CMK (cell line): ENCODE measurements at regions not wholly inside any gene's neighbourhood (a gene's known extent, or its start where the extent isn't known, plus 50 kb on each side); places are given as distances from the start of the nearest gene placed in this dataset.
"Not testable (repeated sequence)": the region's sequence is repeated elsewhere in the genome, so short reads cannot be mapped to it uniquely, and the experiment has no call there.

Experiments
- DNase-seq: peaks from one replicate; pipeline ENCODE4 v3.0.0-alpha.2; 2010; ENCODE audit warnings: low read depth

DNA sequence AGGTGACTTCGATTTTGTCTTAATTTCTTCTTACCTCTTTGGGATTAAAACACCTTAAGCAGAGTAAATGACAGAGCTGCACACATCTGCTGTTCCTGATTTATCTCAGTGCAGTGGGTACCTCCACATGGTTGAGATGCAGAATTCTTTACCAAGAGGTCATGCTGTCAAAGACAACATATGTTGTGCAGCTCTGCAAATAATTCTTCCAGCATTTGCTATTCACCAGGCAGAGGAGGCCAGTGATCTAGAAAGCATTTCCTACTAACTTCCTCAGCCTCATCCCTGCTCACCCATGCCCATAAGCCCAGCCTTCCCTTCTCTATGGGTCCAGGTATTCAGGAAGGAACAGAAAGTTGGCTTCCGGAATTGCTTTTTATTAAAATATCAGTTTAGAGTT is 109.3 kb downstream of the THBS2 start:
- no peak for DNase-seq

DNA sequence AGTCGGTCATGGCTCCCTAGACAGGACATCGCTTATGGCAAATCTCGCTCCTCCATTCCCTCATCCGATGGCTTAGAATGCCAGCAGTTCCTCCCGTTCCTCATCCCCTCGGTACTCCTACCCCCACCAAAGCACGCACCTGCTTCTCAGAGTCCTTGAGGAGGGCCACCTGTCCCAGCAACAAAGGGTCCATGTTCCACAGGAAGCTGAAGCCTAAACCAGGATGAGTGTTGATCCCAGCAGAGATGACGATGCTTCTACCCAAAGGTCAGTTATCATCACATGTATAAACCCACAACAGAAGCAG is 111.2 kb downstream of the THBS2 start:
- no peak for DNase-seq

DNA sequence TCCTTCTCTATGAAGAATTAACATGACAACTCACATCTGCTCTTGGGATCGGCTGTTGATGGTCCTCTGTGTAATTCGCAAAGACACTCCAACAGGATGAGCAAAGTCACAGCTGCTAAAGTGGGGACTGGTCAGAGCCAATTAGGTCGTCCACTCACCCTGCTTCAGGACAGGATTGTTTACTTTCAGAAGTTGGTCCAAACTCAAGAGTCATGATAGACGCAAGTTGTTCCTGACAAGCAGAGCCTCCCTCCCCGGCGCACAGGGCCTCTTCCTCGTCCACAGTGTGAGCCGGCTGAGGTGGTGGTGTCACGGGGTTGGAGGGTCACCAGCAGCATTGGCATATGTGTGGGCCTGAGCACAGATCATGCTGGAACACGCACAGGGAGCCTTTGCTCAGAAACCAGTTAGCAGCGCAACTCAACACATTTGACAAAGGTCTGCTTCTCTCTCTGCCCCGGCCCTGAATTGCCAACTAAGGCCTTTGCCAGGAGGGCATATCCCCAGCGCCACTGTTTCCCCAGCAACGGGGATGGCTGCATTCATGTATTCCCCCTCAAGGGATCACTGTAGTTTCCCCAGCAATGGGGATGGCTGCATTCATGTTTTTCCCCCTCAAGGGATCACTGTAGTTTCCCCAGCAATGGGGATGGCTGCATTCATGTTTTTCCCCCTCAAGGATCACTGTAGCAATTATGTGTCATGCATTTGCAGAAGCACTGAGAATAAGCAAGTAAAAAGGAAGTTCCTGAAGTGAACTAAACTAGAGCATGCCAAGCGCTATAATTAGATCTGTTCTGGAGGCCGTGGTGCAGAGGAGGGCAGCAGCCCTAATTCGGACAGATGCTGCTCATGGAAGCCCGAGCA is 111.7 kb downstream of the THBS2 start:
- no peak for DNase-seq

DNA sequence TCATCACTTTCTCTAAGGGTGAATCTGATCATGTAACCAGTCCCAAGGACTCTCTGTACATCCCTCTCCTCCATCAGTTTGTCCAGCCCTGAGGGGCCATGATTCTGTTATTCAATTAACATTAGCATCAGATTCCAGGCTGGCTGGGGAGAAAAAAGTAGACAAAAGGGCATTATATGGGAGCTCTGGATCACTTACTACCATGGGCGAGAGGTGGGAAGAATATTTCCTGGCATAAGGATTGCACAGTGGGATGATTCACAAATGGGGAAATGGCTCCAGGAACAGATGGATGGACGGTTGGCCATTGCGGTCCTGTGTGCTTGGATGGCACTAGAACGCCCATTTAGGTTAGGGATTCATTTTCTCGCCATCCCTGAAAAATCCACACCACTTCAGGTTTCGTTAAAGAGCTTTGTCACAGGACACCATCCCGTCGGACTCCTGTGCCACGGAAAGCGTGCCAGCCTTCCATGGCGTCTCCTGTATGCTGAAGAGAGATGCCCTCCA is 112.6 kb downstream of the THBS2 start:
- DNase-seq: no peak

DNA sequence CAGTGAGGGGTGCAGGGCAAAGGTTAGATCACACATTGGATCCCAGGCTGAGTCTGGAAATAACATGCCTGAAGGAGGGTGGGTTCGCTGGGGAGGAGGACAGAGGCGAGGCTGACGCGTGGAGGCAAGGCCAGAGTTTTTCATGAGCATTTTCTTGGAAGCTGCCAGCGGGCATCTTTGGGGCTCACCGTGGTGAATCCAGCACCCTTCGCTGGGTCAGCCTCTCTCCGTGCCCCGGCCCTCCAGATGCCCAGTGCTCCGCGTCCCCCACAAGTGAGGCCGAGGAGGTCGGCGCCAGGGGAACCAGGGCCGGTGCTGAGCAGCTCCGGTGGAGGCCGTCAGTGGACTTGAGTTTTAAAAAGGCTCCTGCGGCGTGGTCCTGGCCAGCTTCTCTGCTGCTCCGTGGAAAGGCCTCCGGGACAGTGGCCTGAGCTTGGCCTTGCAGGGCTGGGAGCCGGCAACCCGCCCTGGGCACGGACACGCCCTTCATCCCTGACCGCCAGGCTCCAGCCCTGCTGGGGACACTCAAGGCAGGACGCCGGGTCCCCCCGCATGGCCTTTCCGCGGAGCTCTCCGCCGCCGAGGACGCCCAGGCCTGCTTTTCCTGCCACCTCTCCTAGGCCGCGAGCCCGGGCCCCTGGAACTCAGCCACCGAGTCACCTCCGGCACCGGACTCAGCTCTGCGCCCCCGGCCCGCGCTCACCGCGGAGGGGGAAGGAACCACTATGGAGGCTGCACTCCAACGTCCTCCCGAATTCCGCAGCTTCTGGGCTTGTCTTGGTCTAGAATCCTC is 114.3 kb downstream of the THBS2 start:
- DNase-seq: no peak

DNA sequence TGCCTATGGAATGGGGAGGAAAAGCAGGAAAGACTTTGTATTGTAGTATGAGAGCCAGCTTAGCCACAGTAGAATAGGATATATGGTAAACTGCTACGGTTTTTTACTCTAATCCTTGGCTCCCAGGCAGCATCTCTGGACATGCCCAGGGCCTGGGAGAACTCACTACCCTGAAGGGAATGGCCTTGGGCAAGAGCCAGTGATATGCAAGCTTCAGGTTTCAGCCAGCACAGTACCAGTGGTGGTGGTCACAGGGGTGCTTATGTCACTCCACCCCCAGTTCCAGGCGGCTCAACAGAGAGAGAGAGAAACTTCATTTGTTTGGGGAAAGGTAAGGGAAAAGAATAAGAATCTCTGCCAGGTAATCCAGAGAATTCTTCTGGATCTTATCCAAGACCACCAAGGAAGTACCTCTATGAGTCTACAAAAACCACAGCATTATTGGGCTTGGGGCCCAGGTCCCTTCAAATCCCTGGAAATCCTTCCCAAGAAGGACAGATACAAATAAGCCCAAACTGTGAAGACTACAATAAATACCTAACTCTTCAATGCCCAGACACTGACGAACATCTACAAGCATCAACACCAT is 121.2 kb downstream of the THBS2 start:
- DNase-seq: no peak

DNA sequence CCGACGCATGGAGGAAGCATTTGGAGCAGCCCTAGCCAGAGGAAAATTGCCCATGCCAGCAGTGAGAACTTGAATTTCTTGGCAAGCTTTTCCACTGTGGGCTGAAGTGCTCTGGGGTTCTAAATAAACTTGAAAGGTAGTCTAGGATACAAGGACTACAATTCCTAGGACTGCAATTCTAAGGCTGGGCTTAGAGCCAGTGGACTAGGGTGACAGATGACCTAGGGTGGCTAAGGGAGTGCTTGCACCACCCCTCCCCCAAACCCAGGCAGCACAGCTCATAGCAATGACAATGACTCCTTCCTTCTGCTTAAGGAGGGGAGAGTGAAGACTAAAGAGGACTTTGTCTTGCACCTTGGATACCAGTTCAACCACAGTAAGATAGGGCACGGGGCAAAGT is 122.3 kb downstream of the THBS2 start:
- no peak for DNase-seq

DNA sequence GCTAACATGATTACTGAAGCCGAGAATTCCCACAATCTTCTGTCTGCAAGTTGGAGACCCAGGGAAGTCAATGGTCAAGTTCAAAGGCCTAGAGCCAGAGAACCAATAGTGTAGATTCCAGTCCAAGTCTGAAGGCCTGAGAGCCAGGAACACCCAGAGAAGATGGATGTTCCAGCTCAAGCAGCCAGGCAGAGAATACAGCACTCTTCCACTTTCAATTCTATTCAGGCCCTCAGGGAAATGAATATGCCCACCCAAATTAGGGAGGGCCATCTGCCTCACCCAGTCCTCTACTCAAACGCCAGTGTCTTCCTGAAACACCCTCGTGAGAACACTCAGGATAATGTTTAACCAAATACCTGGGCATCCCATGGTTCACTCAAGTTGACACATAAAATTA is 123.5 kb downstream of the THBS2 start:
- no peak for DNase-seq

DNA sequence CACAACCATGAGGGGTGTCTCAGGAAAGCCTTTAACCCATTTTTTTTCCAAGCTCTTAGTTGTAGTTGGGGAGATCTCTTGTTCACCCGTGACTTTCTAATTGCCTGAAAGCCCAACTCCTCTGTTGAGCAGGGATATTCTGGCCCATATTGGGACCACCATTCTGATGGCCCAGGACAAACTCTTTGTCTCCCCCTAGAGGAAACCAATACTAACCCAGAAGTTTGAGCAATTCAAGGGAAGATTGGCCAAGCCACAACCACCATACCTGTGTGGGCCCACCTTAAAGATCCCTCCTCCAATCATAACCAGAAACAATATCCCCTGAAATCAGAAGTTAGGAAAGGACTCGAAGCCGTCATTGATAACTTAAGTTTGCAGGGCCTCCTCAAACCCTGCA is 132.6 kb downstream of the THBS2 start:
- DNase-seq: no peak

DNA sequence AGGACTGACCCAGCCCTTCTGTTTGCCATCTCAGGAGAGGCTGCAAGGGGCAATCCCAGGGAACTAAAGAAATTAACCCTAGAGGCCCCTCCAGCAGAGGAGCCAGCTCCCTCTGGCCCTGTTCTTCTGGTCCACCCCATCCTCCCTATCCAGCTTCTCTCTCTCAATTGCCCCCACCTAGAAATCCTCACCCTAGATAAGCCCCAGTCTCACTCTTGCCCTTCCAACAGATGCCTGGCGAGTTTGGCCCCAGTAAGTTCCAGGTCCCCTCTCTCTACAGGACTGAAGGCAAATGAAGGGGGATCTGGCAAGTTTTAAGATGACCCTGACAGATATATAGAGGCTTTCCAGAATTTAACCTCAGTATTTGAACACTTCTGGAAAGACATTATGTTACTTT is 134.0 kb downstream of the THBS2 start:
- DNase-seq: no peak

DNA sequence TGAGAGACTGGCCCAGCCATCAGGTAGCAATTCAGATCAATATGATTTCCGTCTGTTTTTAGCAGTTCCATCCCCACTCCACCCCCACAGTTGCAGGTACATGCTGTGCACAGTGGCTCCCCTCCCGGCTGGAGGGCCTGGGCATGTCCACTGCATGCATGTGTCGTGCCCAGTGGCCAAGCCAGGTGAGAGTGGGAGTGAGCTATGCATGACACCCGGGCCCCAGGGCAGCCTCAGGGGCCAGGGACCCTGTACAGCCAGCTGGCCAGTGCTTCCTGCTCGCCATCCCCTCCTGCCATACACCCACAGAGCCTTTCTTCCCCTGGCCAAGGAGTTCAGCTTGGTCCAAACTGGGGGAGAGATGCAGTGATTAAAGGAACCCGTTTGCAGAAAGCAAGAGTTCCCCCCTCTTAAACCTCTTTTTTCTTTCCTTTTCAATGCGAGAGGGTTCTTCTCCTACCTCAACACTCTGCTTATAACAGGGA is 135.3 kb downstream of the THBS2 start:
- no peak for DNase-seq

DNA sequence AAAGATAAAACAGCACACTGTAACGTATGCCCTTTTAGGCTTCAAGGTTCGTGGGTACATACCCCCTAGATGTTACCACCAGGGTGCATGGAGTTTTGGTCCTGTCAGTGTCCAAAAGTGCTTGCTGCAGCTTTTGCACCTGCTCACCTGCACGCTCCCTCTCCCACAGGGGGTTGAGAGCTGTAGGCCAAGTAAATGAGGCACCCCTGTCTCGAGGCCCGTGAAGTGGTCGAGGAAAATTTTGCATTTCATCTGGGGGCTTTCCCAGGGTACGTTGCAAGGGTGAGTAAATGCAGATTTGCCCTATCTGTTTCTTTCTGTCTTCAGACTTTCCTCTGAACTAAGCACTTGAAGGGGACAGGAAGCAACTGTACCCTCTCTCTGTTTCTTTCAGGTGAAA is 136.0 kb downstream of the THBS2 start:
- DNase-seq: no peak

DNA sequence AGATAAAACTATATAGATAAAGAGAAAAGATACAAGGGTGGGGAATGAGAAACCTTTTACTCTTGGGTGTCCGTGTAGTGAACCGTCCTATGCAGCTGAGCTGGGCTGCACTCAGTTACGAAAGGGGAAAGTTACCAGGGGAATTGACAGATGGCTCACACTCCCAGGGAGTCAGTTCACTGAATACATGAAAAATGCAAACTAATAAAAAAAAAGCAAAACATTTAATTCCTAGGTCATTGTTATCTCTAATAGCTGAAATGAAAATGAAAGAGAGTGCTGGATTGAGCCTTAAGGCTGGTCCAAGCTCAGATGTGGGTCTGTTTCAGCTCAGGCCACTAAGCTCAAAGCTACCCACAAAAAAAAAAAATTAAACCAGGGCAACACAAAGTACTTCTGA is 138.0 kb downstream of the THBS2 start:
- no peak for DNase-seq

DNA sequence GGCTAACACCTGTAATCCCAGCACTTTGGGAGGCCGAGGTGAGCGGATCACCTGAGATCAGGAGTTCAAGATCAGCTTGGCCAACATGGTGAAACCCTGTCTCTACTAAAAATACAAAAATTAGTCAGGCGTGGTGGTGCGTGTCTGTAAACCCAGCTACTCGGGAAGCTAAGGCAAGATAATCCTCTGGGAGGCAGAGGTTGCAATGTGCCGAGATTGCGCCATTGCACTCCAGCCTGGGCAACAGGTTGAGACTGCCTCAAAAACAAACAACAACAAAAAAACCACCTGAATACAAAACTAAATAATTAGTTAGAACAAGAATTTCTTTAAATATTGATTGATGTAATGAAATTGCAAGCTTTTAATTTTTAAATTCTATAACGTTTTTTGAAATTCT is 139.0 kb downstream of the THBS2 start:
- not testable (repeated sequence) for DNase-seq

DNA sequence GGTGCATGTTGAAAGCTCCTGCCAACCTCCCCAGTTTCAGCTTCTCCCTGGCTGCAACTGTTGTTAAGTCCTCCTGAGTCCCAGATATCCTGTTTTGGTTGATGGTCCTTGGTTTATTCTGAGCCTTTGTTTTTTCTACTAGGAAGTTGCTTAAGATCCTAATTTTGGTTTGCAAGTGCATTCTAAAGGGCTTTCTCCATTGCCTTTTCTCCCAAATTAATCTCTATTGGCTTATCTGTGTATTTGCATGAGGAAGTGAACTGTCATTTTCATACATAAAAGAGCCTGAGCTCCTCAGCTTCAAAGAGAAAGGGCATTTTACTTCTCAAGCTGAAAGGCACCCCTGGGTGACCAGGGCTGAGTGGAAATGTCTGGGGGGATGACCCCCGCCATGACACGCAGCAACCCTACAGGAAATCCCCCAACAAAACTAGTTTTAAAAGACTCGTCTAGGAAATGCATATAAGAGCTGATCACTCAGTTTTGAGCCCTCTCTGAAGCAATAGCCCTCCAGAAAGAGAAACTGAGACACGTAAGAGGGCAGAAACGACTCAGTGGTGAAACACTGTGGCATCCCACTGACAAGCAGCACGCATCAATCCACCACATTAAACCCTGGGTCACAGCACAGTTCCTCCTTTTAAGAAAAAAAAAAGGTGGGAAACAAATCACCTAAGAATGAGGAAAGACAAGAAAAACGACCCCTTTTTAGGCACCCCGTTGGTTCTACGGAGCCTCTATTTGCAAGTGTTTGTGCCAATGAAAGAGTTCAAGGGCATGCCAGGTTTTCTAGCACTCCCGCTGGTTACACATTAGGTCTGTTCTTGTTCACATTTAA is 140.9 kb downstream of the THBS2 start:
- no peak for DNase-seq

DNA sequence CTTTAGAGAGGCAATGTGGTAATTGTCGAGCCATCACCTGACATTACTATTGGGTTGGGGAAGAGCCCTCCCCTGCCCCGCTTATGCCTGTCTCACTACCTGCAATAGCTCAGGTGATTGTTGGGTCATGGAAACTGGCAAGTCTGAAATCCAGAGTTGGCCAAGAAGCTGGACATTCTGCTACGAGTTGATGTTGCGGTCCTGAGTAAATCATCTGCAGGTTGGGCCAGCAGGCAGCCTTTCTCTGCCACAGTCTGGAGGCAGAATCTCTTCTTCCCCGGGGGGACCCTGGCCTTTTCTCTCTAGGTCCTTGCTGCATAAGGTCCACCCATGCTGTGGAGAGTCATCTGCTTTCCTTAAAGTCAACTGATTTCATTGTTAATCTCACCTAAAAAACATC is 142.4 kb downstream of the THBS2 start:
- DNase-seq: no peak

DNA sequence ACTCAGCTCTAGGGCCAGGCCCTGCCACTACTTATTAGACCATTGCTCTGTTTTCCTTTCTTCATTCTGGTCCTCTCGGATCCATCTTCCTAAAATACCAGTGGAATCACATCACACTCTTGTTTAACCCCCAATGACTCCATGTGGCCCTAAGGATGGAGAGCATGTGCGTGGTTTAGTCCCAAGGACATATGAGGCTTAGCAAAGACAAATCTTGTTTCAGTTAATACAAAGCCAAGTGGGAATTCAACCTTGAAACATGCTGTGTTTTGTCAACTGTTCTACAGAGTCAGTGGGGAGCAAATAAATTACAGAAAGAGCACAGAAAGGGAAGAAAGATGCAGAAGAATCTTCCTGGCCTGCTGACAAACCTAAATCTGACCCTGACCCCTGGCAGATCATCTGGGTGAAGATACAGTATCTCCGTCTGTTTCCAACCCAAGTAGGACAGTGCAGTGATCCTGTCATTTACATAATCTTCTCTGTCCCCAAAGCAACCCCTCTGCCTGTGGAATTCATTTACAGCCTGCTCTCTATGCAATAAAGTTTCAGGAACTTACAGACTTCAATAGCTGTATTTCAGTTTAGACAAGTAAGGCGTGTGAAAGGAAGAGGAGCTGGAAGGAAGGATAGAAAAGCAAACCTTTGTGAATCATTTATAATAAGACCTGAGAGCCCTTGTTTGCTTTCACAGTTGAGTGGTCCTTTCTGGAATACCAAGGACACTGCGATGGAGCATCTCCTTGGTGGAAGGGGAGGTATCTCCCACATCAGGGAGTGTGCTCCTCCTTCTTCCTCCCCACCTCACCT is 144.0 kb downstream of the THBS2 start:
- no peak for DNase-seq

DNA sequence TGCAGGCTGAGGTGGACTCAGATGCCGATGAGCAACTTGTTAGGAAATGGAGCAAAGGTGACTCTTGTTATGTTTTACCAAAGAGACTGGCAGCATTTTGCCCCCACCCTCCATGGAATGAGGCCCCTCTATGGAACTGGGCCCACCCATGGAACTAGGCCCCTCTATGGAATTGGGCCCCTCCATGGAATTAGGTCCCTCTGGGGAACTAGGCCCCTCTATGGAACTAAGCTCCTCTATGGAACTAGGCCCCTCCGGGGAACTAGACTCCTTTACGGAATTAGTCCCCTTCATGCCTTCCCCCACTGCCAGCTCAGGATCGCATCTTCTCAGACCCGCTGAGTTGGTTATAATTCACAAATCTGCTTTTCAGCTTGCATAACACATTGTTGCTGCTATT is 144.9 kb downstream of the THBS2 start:
- no peak for DNase-seq

DNA sequence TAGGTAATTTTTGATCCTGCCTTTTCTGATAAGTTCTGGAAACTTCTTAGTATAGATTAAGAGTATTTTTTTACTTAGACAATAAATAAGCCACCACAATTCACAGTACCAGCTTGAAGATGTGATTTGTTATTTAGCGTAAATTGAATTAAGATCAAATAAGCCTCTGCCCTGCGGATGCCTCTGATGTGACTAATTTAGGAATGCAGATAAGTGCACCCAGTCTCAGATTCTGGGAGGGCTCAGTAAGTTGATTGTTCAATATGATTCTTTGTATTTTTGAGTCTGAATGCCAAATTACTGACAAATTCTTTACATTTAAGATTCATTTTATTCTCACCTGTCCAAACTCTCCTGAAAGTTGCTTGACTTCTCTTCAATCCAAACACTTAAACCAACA is 147.5 kb downstream of the THBS2 start:
- DNase-seq: no peak

DNA sequence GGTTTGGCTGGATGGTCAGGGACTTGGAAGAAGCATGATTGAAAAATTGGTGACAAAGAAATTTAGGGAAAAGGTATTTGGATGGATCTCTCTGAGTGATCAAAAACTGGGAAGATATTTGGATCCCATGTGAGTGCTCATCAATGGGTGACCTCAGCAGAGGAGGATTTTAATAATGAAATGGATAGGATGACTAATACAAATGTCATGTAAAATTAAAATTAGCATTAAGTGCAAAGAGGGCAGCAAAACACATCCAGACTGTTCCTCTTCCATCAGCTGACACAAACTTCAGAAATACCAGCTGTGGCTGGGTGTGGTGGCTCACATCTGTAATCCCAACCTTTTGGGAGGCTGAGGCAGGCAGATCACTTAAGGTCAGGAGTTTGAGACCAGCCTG is 151.7 kb downstream of the THBS2 start:
- no peak for DNase-seq
